H1 (cell line): ENCODE measurements at regions not wholly inside any gene's neighbourhood (a gene's known extent, or its start where the extent isn't known, plus 50 kb on each side); places are given as distances from the start of the nearest gene placed in this dataset.

ENCODE experiments used
- CTCF ChIA-PET: fragments of 300-600 bp; sonication (Branson Sonifier 250); formaldehyde crosslinking; loops from one replicate; lab custom pipeline; 2021; ENCODE audit not compliant: partially characterized antibody; lab: Charles Lee
- POLR2A ChIA-PET: fragments of 300-600 bp; sonication (Branson Sonifier 250); formaldehyde crosslinking; loops from one replicate; lab custom pipeline; 2021; ENCODE audit warnings: inconsistent platforms; ENCODE audit not compliant: partially characterized antibody; lab: Charles Lee
- DNase-seq, 2 experiments: peaks; one replicate each; pipeline versions ENCODE4 v3.0.0 to v3.0.0-alpha.2; 2010 to 2022; ENCODE audit warnings: low spot score in 2 of 2, low read depth in 1 of 2, mixed read lengths in 1 of 2
- FAIRE-seq: peaks from 2 replicates; lab custom pipeline; 2011; peaks lifted over from hg19 to GRCh38; lab: Jason Lieb, UNC
- H2AFZ ChIP-seq: 2 replicates; pipeline ENCODE4 v1.8.1; 2012; ENCODE audit warnings: low read length, inconsistent platforms
- H2AK5ac ChIP-seq: 2 replicates; pipeline ENCODE4 v1.6.1; 2013; ENCODE audit warnings: low read depth, low read length
- H2BK120ac ChIP-seq: replicated peaks from 2 replicates; pipeline ENCODE3; 2013; ENCODE audit warnings: low read depth, low read length, inconsistent platforms
- H2BK12ac ChIP-seq: 2 replicates; pipeline ENCODE4 v1.6.1; 2013; ENCODE audit warnings: low read depth, low read length
- H2BK15ac ChIP-seq: 2 replicates; pipeline ENCODE4 v1.6.1; 2013; ENCODE audit warnings: low read length
- H2BK20ac ChIP-seq: 2 replicates; pipeline ENCODE4 v1.6.1; 2013; ENCODE audit warnings: low read length
- H2BK5ac ChIP-seq: 2 replicates; pipeline ENCODE4 v1.6.1; 2013; ENCODE audit warnings: low read depth, low read length
- H3K14ac ChIP-seq: 2 replicates; pipeline ENCODE4 v1.6.1; 2013; ENCODE audit warnings: inconsistent platforms; ENCODE audit not compliant: insufficient read length
- H3K18ac ChIP-seq: 2 replicates; pipeline ENCODE4 v1.6.1; 2013; ENCODE audit warnings: low read length; ENCODE audit errors: extremely low read depth
- H3K23ac ChIP-seq: 2 replicates; pipeline ENCODE4 v1.6.1; 2013; ENCODE audit warnings: inconsistent platforms; ENCODE audit not compliant: insufficient read length
- H3K23me2 ChIP-seq: 2 replicates; pipeline ENCODE4 v1.6.1; 2013; ENCODE audit warnings: low read depth, low read length
- H3K27ac ChIP-seq: 2 replicates; pipeline ENCODE4 v1.6.1; 2011; ENCODE audit warnings: low read depth, low read length, inconsistent platforms
- H3K27me3 ChIP-seq, 4 experiments: replicated peaks in 1 of 4; 1 replicate in 1 of 4; 2 replicates in 3 of 4; pipeline versions ENCODE4 v1.6.1 to v1.8.1; 2011 to 2013; ENCODE audit warnings: low read length in 3 of 4, mild to moderate bottlenecking in 3 of 4, inconsistent platforms in 2 of 4, mixed read lengths in 2 of 4, moderate library complexity in 1 of 4; ENCODE audit not compliant: control insufficient read depth in 3 of 4, insufficient read depth in 3 of 4; ENCODE audit errors: extremely low read depth in 1 of 4
- H3K36me3 ChIP-seq, 4 experiments: 2 replicates each; pipeline versions ENCODE4 v1.6.1 to v1.8.1; 2011 to 2013; ENCODE audit warnings: mild to moderate bottlenecking in 4 of 4, low read length in 3 of 4, moderate library complexity in 2 of 4, control low read depth in 1 of 4, inconsistent platforms in 1 of 4; ENCODE audit not compliant: insufficient read depth in 4 of 4, control insufficient read depth in 2 of 4
- H3K4ac ChIP-seq: replicated peaks from 2 replicates; pipeline ENCODE3; 2013; ENCODE audit warnings: low read length, low read depth, mixed read lengths, inconsistent platforms; ENCODE audit not compliant: insufficient read length
- H3K4me1 ChIP-seq, 4 experiments: replicated peaks in 1 of 4; 1 replicate in 1 of 4; 2 replicates in 3 of 4; pipeline versions ENCODE4 v1.6.1 to v1.8.1; 2011 to 2013; ENCODE audit warnings: low read length in 3 of 4, inconsistent platforms in 2 of 4, mixed read lengths in 1 of 4; ENCODE audit not compliant: insufficient read depth in 4 of 4, control insufficient read depth in 3 of 4
- H3K4me2 ChIP-seq, 2 experiments: 2 replicates each; pipeline versions ENCODE4 v1.6.1 to v1.8.1; 2011 to 2013; ENCODE audit warnings: low read depth in 2 of 2, low read length in 2 of 2, control low read depth in 1 of 2, inconsistent platforms in 1 of 2, mild to moderate bottlenecking in 1 of 2; ENCODE audit not compliant: insufficient read depth in 1 of 2
- H3K4me3 ChIP-seq, 4 experiments: fragments of 200-600, 300-600 bp in 1 of 4; sonication (generic), shearing (Covaris generic), sonication (Bioruptor Twin) in 1 of 4; 2 replicates each; pipeline versions ENCODE4 v1.5.1 to v1.8.1; 2011 to 2016; ENCODE audit warnings: low read length in 4 of 4, low read depth in 3 of 4, control low read depth in 2 of 4, inconsistent platforms in 2 of 4, mild to moderate bottlenecking in 2 of 4, mixed read lengths in 1 of 4, moderate library complexity in 1 of 4; ENCODE audit not compliant: insufficient read depth in 2 of 4; ENCODE audit errors: extremely low read depth in 1 of 4
- H3K56ac ChIP-seq: replicated peaks from 2 replicates; pipeline ENCODE3; 2013; ENCODE audit warnings: low read depth, mild to moderate bottlenecking, mixed read lengths, low read length, inconsistent platforms; ENCODE audit not compliant: insufficient read length
- H3K79me1 ChIP-seq: 2 replicates; pipeline ENCODE4 v1.6.1; 2013; ENCODE audit warnings: low read depth, low read length, control low read depth
- H3K79me2 ChIP-seq, 2 experiments: 2 replicates each; pipeline versions ENCODE4 v1.6.1 to v1.8.1; 2012 to 2013; ENCODE audit warnings: low read length in 2 of 2, mild to moderate bottlenecking in 2 of 2, inconsistent platforms in 1 of 2; ENCODE audit not compliant: insufficient read depth in 2 of 2, control insufficient read depth in 1 of 2
- H3K9ac ChIP-seq, 4 experiments: replicated peaks in 1 of 4; 1 replicate in 1 of 4; 2 replicates in 3 of 4; pipeline versions ENCODE4 v1.6.1 to v1.8.1; 2011 to 2013; ENCODE audit warnings: low read depth in 3 of 4, low read length in 3 of 4, control low read depth in 2 of 4, mild to moderate bottlenecking in 2 of 4, moderate library complexity in 2 of 4, inconsistent platforms in 1 of 4; ENCODE audit errors: extremely low read depth in 1 of 4
- H3K9me3 ChIP-seq, 2 experiments: 2 replicates each; pipeline versions ENCODE4 v1.6.1 to v1.8.1; 2012 to 2013; ENCODE audit warnings: mild to moderate bottlenecking in 2 of 2, moderate library complexity in 2 of 2, control low read depth in 1 of 2, inconsistent platforms in 1 of 2, low read depth in 1 of 2, low read length in 1 of 2, mixed read lengths in 1 of 2; ENCODE audit not compliant: insufficient read depth in 2 of 2
- H4K20me1 ChIP-seq, 2 experiments: replicated peaks in 1 of 2; 2 replicates each; pipeline versions ENCODE3 to v1.8.1; 2011 to 2013; ENCODE audit warnings: inconsistent platforms in 2 of 2, low read length in 2 of 2, mild to moderate bottlenecking in 1 of 2; ENCODE audit not compliant: insufficient read depth in 2 of 2, control insufficient read depth in 1 of 2
- H4K5ac ChIP-seq: 2 replicates; pipeline ENCODE4 v1.6.1; 2013; ENCODE audit warnings: low read length, low read depth, mixed read lengths, inconsistent platforms; ENCODE audit not compliant: insufficient read length
- H4K8ac ChIP-seq: 2 replicates; pipeline ENCODE4 v1.8.0; 2013; ENCODE audit warnings: mild to moderate bottlenecking, moderate library complexity, low read length, inconsistent platforms; ENCODE audit not compliant: insufficient read depth; ENCODE audit errors: extremely low read depth
- H4K91ac ChIP-seq: replicated peaks from 2 replicates; pipeline ENCODE3; 2013; ENCODE audit warnings: low read length, mixed read lengths, inconsistent platforms; ENCODE audit not compliant: insufficient read length
- BCL11A ChIP-seq, 2 experiments: IDR thresholded peaks; one replicate each; pipeline ENCODE4 v1.6.1; 2011; ENCODE audit warnings: low read depth in 2 of 2, low read length in 2 of 2, mild to moderate bottlenecking in 2 of 2
- CBX8 ChIP-seq: fragments of 300-800, 300-1000 bp; sonication (generic); IDR thresholded peaks from 2 replicates; pipeline ENCODE4 v1.7.1; 2016; ENCODE audit warnings: low read depth, low read length, borderline replicate concordance
- CHD1 ChIP-seq: IDR thresholded peaks from 2 replicates; pipeline ENCODE4 v1.6.1; 2012; ENCODE audit warnings: low read depth, low read length, improper control_type of control experiment
- CTBP2 ChIP-seq: IDR thresholded peaks from 2 replicates; pipeline ENCODE4 v1.7.0; 2011; ENCODE audit warnings: borderline replicate concordance, mild to moderate bottlenecking, moderate library complexity, mixed read lengths, low read length; ENCODE audit not compliant: insufficient read depth, insufficient read length
- EGR1 ChIP-seq: IDR thresholded peaks from 2 replicates; pipeline ENCODE4 v1.6.1; 2011; ENCODE audit warnings: low read depth, low read length, borderline replicate concordance
- EP300 ChIP-seq, 2 experiments: IDR thresholded peaks; 1 replicate in 1 of 2; 2 replicates in 1 of 2; pipeline ENCODE4 v1.6.1; 2011 to 2012; ENCODE audit warnings: low read depth in 2 of 2, low read length in 2 of 2, mild to moderate bottlenecking in 2 of 2, borderline replicate concordance in 1 of 2, inconsistent platforms in 1 of 2, moderate library complexity in 1 of 2
- KDM1A ChIP-seq: fragments of 200-600, 300-600 bp; sonication (generic); IDR thresholded peaks from 2 replicates; pipeline ENCODE4 v1.7.1; 2016; ENCODE audit warnings: mild to moderate bottlenecking, low read length, borderline replicate concordance
- MAFK ChIP-seq: IDR thresholded peaks from 2 replicates; pipeline ENCODE4 v1.6.1; 2012; ENCODE audit warnings: low read depth, mild to moderate bottlenecking, improper control_type of control experiment, low read length
- MAX ChIP-seq: IDR thresholded peaks from 2 replicates; pipeline ENCODE4 v1.6.1; 2012; ENCODE audit warnings: inconsistent platforms
- NANOG ChIP-seq: IDR thresholded peaks from 2 replicates; pipeline ENCODE4 v1.6.1; 2011; ENCODE audit warnings: low read length, low read depth, mild to moderate bottlenecking, inconsistent platforms; ENCODE audit not compliant: insufficient read depth, poor library complexity, severe bottlenecking
- PHF8 ChIP-seq: fragments of 200-600 bp; sonication (generic); conservative IDR thresholded peaks from 2 replicates; pipeline ENCODE4 v1.7.1; 2012; ENCODE audit warnings: low read depth, mild to moderate bottlenecking, inconsistent platforms, low read length, moderate library complexity
- RAD21 ChIP-seq, 2 experiments: IDR thresholded peaks in 1 of 2; conservative IDR thresholded peaks in 1 of 2; 2 replicates each; pipeline ENCODE4 v1.6.1; 2011; ENCODE audit warnings: low read depth in 2 of 2, low read length in 2 of 2, improper control_type of control experiment in 1 of 2, inconsistent platforms in 1 of 2, mild to moderate bottlenecking in 1 of 2, moderate library complexity in 1 of 2
- SP1 ChIP-seq: IDR thresholded peaks from 2 replicates; pipeline ENCODE4 v1.6.1; 2011; ENCODE audit warnings: low read depth, low read length
- TCF12 ChIP-seq: IDR thresholded peaks from 2 replicates; pipeline ENCODE4 v1.6.1; 2011; ENCODE audit warnings: low read depth, mild to moderate bottlenecking, low read length
- WGBS, 2 experiments: shearing (Covaris generic) in 1 of 2; methylation state at CpG; one replicate each; pipeline versions ENCODE4 v1.1.6 to v1.1.7; 2013 to 2015; ENCODE audit warnings: low lambda C conversion rate in 2 of 2, mixed read lengths in 2 of 2, inconsistent platforms in 1 of 2, low coverage in 1 of 2, missing lambda C conversion rate in 1 of 2; ENCODE audit not compliant: insufficient replicate concordance in 2 of 2, insufficient coverage in 1 of 2, insufficient read length in 1 of 2; ENCODE audit errors: extremely low coverage in 1 of 2, missing lambda C conversion rate in 1 of 2; 5-methylcytosine and 5-hydroxymethylcytosine counted together

DNA sequence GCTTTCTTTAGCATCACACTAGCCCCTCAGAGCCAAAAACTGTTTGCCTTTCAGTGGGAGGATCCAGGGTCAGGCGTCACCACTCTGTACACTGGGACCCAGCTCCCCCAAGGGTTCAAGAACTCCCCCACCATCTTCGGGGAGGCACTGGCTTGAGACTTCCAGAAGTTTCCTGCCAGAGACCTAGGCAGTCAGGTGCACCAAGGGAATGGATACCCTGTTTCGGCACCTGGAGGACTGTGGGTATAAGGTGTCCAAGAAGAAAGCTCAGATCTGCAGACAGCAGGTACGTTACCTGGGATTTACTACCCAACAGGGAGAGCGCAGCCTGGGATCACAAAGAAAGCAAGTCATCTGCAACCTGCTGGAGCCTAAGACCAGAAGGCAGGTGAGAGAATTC, 603.0 kb downstream of the UQCRFS1 start:
- no peak for DNase-seq
- H2BK120ac ChIP-seq, result no peak overlapping the region
- FAIRE-seq, result no peak
- no peak overlapping the region for H2BK12ac ChIP-seq
- H3K4me1 ChIP-seq, result no peaks in the 10 kb centered on the region
- H2BK15ac ChIP-seq, result no peak overlapping the region
- no peaks in the 10 kb centered on the region for H3K23me2 ChIP-seq
- H3K27ac ChIP-seq, result no peak overlapping the region
- H3K9ac ChIP-seq, result no peak overlapping the region
- H3K4me3 ChIP-seq, result no peak overlapping the region
- H3K36me3 ChIP-seq, result peaks cover 0 to 19% (median 1%) of the 10 kb centered on the region in 4 experiments; a peak in 2 of 8 replicates
- ChIA-PET POLR2A (no interaction called here), CTCF (interaction anchor here (0.7 to 5.3 kb wide), 12 partner anchors 10 to 584 kb away, joined by 3 to 20 read pairs (median 4); no protein-coding TSS in a partner anchor)
- H3K79me1 ChIP-seq, result no peaks in the 10 kb centered on the region
- H3K56ac ChIP-seq, result no peak overlapping the region
- WGBS, 2 experiments, result 72% methylated on average over 5 of the region's 5 CpGs; no CpG with 5 or more reads in 1 of the 2 experiments
- H2AK5ac ChIP-seq, result no peak overlapping the region
- no peak overlapping the region for H4K8ac ChIP-seq
- H2BK5ac ChIP-seq, result no peak overlapping the region
- H3K9me3 ChIP-seq, result peaks cover 14 to 17% of the 10 kb centered on the region in 2 experiments
- H4K91ac ChIP-seq, result no peak overlapping the region
- H3K79me2 ChIP-seq, result no peaks in the 10 kb centered on the region
- H3K4ac ChIP-seq, result no peak overlapping the region
- no peak overlapping the region for H3K18ac ChIP-seq
- no peak overlapping the region for H2BK20ac ChIP-seq
- H4K20me1 ChIP-seq, result no peaks in the 10 kb centered on the region
- no peak overlapping the region for H3K4me2 ChIP-seq
- no peak overlapping the region for H3K14ac ChIP-seq
- no peak overlapping the region for H2AFZ ChIP-seq
- H3K27me3 ChIP-seq, result no peaks in the 10 kb centered on the region
- no peak overlapping the region for H4K5ac ChIP-seq
- no peak overlapping the region for H3K23ac ChIP-seq
- no peak for TF ChIP-seq NANOG
- no peak for TF ChIP-seq EGR1
- TF ChIP-seq CHD1, result no peak
- no peak for TF ChIP-seq EP300 (IDR thresholded peaks at IDR 0.05; ENCODE audit: borderline replicate concordance in 1 of 2, low read depth in 2 of 2, low read length in 2 of 2)
- no peak for TF ChIP-seq TCF12
- TF ChIP-seq MAFK, result no peak
- no peak for TF ChIP-seq SP1
- TF ChIP-seq CTBP2, result no peak
- TF ChIP-seq MAX, result no peak
- TF ChIP-seq CBX8, result no peak
- no peak for TF ChIP-seq BCL11A (IDR thresholded peaks at IDR 0.05; ENCODE audit: low read depth in 2 of 2, low read length in 2 of 2)
- no peak for TF ChIP-seq PHF8
- no peak for TF ChIP-seq KDM1A
- TF ChIP-seq RAD21 (IDR thresholded peaks at IDR 0.05 in 1 of 2, conservative IDR thresholded peaks at IDR 0.05 in 1 of 2; ENCODE audit: low read depth in 2 of 2, low read length in 2 of 2), result no peak
